Gastroesophageal sphincter (tissue), 4 donors: ENCODE measurements at regions not wholly inside any gene's neighbourhood (a gene's known extent, or its start where the extent isn't known, plus 50 kb on each side); places are given as distances from the start of the nearest gene placed in this dataset.
"Not testable (repeated sequence)": the region's sequence is repeated elsewhere in the genome, so short reads cannot be mapped to it uniquely, and the experiment has no call there.

Experiments
- ATAC-seq: fragments of 150-250 bp; one replicate; pipeline ENCODE4 v1.9.1; 2016; ENCODE audit warnings: mild to moderate bottlenecking, moderate library complexity
- H3K27ac ChIP-seq, 4 donors: fragments of 200-600 bp; sonication (generic) in 3 of 4; 1 replicate in 3 of 4; 2 replicates in 1 of 4; pipeline ENCODE4 v1.5.1; 2016 to 2019
- H3K27me3 ChIP-seq: fragments of 200-600 bp; sonication (generic); one replicate; pipeline ENCODE4 v1.5.1; 2019
- H3K36me3 ChIP-seq, 2 donors: fragments of 200-600 bp; sonication (generic); one replicate each; pipeline ENCODE4 v1.5.1; 2019; ENCODE audit warnings: control low read depth in 1 of 2
- H3K4me1 ChIP-seq, 3 donors: fragments of 200-600 bp; sonication (generic); 1 replicate in 2 of 3; 2 replicates in 1 of 3; pipeline ENCODE4 v1.5.1; 2016 to 2019; ENCODE audit warnings: control low read depth in 2 of 3
- H3K4me3 ChIP-seq, 2 donors: fragments of 200-600 bp; sonication (generic); one replicate each; pipeline ENCODE4 v1.5.1; 2019; ENCODE audit warnings: mild to moderate bottlenecking in 1 of 2, moderate library complexity in 1 of 2
- H3K9me3 ChIP-seq, 3 donors: fragments of 200-600 bp; sonication (generic); one replicate each; pipeline ENCODE4 v1.5.1; 2017 to 2019; ENCODE audit warnings: control low read depth in 2 of 3
- EP300 ChIP-seq: sonication (generic); formaldehyde crosslinking; IDR thresholded peaks from one replicate; pipeline ENCODE4 v1.6.1; 2017; ENCODE audit warnings: antibody characterized with exemption, mild to moderate bottlenecking
- POLR2A ChIP-seq, 2 donors: fragments of 450-650 bp; IDR thresholded peaks; one replicate each; pipeline ENCODE4 v1.6.1; 2017; ENCODE audit warnings: antibody characterized with exemption in 2 of 2, mild to moderate bottlenecking in 2 of 2, moderate library complexity in 1 of 2
- POLR2AphosphoS5 ChIP-seq: sonication (generic); formaldehyde crosslinking; IDR thresholded peaks from one replicate; pipeline ENCODE4 v1.6.1; 2017; ENCODE audit warnings: antibody characterized with exemption
- WGBS, 2 donors: methylation state at CpG; one replicate each; pipeline ENCODE4 v1.1.5; 2018; ENCODE audit warnings: low coverage in 1 of 2; 5-methylcytosine and 5-hydroxymethylcytosine counted together
- TF ChIP-seq, protein P1 (sequence below), 4 experiments: fragments of 200-600 bp in 2 of 4; fragments of 450-650 bp in 2 of 4; sonication (generic) in 1 of 4; IDR thresholded peaks; one replicate each; pipeline ENCODE4 v1.5.1; 2017 to 2019; ENCODE audit warnings: antibody characterized with exemption in 4 of 4, mild to moderate bottlenecking in 2 of 4, moderate library complexity in 2 of 4

DNA sequence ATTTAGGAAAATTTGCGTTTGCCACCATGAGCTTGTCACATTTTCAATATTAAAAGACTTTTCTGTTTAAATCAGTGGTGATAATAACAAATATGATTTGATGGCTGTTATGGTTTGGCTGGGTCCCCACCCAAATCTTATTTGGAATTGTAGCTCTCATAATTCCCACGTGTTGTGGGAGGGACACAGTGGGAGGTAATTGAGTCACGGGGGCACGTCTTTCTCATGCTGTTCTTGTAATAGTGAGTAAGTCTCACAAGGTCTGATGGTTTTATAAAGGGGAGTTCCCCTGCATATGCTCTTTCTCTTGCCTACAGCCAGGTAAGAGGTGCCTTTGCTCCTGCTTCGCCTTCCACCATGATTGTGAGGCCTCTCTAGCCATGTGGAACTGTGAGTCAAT lies 83.4 kb upstream of the RGPD4 start:
- no peak for ATAC-seq
- no peak overlapping the region for H3K27ac ChIP-seq

DNA sequence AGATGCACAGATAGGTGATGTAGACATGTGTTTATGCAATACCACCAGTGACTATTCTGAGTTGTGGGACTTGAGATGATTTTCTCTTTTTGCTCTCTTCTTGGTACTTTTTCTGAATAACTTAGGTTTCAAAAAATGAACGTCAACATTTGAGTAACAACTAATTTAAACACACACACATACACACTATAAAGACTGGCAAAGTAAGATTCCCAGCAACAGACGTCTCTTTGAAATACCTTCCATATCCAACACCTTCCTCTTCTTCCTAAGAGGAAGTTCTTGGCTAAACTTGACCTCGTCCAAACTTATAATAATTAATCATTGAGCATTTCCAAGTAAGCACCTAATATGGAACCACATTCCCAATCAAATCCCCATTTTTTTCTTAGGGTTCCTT lies 81.6 kb upstream of the RGPD4 start:
- TF ChIP-seq EP300 (no peak), POLR2A (IDR thresholded peaks at IDR 0.05) (no peak), POLR2AphosphoS5 (no peak)
- TF ChIP-seq, protein P1, sequence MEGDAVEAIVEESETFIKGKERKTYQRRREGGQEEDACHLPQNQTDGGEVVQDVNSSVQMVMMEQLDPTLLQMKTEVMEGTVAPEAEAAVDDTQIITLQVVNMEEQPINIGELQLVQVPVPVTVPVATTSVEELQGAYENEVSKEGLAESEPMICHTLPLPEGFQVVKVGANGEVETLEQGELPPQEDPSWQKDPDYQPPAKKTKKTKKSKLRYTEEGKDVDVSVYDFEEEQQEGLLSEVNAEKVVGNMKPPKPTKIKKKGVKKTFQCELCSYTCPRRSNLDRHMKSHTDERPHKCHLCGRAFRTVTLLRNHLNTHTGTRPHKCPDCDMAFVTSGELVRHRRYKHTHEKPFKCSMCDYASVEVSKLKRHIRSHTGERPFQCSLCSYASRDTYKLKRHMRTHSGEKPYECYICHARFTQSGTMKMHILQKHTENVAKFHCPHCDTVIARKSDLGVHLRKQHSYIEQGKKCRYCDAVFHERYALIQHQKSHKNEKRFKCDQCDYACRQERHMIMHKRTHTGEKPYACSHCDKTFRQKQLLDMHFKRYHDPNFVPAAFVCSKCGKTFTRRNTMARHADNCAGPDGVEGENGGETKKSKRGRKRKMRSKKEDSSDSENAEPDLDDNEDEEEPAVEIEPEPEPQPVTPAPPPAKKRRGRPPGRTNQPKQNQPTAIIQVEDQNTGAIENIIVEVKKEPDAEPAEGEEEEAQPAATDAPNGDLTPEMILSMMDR (IDR thresholded peaks at IDR 0.05) = no peak
- no peak overlapping the region for H3K27ac ChIP-seq
- H3K9me3 ChIP-seq = no peaks in the 10 kb centered on the region
- no peak for ATAC-seq
- H3K4me1 ChIP-seq = no peaks in the 10 kb centered on the region
- H3K36me3 ChIP-seq = no peaks in the 10 kb centered on the region
- 62 to 71% methylated on average over 3 of the region's 3 CpGs for WGBS, 2 donors
- no peaks in the 10 kb centered on the region for H3K27me3 ChIP-seq
- no peak overlapping the region for H3K4me3 ChIP-seq

More for the DNA sequence above, 83.4 kb upstream of the RGPD4 start:
- WGBS, 2 donors = 82 to 90% methylated on average over 5 of the region's 5 CpGs
- TF ChIP-seq POLR2A (IDR thresholded peaks at IDR 0.05) (no peak), EP300 (no peak), POLR2AphosphoS5 (no peak)
- TF ChIP-seq, protein P1 (IDR thresholded peaks at IDR 0.05) = no peak
- Histone ChIP-seq H3K36me3 (no peaks in the 10 kb centered on the region), H3K27me3 (no peaks in the 10 kb centered on the region), H3K9me3 (no peaks in the 10 kb centered on the region), H3K4me1 (no peaks in the 10 kb centered on the region), H3K4me3 (no peak overlapping the region)

DNA sequence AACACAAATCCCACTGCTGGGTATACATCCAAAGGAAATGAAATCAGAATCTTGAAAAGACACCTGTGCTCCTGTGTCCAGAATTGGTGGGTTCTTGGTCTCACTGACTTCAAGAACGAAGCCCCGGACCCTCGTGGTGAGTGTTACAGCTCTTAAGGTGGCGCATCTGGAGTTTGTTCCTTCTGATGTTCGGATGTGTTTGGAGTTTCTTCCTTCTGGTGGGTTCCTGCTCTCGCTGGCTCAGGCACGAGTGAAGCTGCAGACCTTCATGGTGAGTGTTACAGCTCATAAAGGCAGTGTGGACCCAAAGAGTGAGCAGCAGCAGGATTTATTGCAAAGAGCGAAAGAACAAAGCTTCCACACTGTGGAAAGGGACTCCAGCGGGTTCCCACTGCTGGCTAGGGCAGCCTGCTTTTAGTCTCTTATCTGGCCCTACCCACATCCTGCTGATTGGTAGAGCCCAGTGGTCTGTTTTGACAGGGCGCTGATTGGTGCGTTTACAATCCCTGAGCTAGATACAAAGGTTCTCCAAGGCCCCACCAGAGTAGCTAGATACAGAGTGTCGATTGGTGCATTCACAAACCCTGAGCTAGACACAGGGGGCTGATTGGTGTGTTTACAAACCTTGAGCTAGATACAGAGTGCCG lies 80.0 kb upstream of the RGPD4 start:
- not testable (repeated sequence) for H3K27me3 ChIP-seq, H3K27ac ChIP-seq, H3K4me3 ChIP-seq, H3K9me3 ChIP-seq, H3K4me1 ChIP-seq, ATAC-seq, H3K36me3 ChIP-seq
- WGBS, 2 donors = 85 to 97% methylated on average over 6 to 10 of the region's 13 CpGs

DNA sequence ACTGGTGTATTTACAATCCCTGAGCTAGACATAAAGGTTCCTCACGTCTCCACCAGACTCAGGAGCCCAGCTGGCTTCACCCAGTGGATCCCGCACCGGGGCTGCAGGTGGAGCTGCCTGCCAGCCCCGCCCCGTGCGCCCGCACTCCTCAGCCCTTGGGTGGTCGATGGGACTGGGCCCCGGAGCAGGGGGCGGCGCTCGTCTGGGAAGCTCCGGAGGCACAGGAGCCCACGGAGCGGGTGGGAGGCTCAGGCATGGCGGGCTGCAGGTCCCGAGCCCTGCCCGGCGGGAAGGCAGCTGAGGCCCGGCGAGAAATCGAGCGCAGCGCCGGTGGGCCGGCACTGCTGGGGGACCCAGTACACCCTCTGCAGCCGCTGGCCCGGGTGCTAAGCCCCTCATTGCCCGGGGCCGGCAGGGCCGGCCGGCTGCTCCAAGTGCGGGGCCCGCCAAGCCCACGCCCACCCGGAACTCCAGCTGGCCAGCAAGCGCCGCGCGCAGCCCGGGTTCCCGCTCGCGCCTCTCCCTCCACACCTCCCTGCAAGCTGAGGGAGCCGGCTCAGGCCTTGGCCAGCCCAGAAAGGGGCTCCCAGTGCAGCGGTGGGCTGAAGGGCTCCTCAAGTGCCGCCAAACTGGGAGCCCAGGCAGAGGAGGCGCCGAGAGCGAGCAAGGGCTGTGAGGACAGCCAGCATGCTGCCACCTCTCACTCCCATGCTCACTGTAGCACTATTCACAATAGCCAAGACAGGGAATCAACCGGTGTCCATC lies 79.3 kb upstream of the RGPD4 start:
- not testable (repeated sequence) for H3K4me3 ChIP-seq, H3K9me3 ChIP-seq, ATAC-seq, H3K27me3 ChIP-seq, H3K27ac ChIP-seq, H3K36me3 ChIP-seq, H3K4me1 ChIP-seq
- no CpG with 5 or more reads among the region's 51 CpGs for WGBS, 2 donors

DNA sequence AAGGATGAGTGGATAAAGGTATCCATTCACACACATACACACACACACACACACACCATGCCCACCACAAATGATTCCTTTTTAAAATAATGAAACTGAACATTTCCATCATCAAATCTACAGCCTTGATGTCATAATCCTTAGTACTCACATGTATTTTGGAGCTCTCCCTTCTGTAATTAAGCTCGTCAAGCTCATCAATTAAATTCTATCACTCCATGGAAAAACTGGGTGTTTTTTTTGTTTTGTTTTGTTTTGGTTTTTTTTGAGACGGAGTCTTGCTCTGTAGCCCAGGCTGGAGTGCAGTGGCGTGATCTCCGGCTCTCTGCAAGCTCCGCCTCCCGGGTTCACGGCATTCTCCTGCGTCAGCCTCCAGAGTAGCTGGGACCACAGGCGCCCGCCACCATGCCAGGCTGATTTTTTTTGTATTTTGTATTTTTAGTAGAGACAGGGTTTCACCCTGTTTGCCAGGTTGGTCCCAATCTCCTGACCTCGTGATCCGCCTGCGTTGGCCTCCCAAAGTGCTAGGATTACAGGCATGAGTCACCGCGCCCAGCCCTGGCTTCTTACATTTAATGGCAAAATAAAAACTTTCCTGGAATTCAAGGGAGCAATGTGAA lies 78.6 kb upstream of the RGPD4 start:
- no peak for TF ChIP-seq POLR2AphosphoS5
- no peak for TF ChIP-seq EP300
- no peak for TF ChIP-seq POLR2A (IDR thresholded peaks at IDR 0.05)
- TF ChIP-seq, protein P1 (IDR thresholded peaks at IDR 0.05) = no peak
- no peak overlapping the region for H3K4me3 ChIP-seq
- H3K36me3 ChIP-seq = no peaks in the 10 kb centered on the region
- no peak overlapping the region for H3K27ac ChIP-seq
- ATAC-seq = no peak
- WGBS, 2 donors = 91 to 94% methylated on average over 8 to 12 of the region's 15 CpGs
- H3K9me3 ChIP-seq = no peaks in the 10 kb centered on the region
- H3K27me3 ChIP-seq = no peaks in the 10 kb centered on the region
- no peaks in the 10 kb centered on the region for H3K4me1 ChIP-seq

DNA sequence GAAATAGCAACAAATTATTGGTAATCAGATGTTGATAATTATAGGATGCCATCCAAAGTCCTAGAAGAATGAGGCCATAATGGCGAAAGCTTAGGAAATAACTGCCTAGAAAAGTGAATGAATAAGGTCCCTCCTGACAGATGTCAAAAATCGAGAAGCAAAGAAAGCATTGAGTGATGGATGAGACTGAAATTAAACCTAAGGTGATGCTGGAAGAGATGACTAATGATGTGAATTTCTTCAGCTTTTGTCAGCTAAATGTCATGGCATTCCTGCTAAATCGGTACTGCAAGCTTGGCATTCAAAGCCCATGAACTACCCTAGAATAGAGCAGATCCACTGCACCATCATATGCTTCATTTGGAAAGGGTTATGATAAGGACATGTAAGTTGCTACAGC lies 74.8 kb upstream of the RGPD4 start:
- TF ChIP-seq, protein P1 (IDR thresholded peaks at IDR 0.05) = no peak
- TF ChIP-seq POLR2AphosphoS5 (no peak), EP300 (no peak), POLR2A (IDR thresholded peaks at IDR 0.05) (no peak)
- H3K27me3 ChIP-seq = no peaks in the 10 kb centered on the region
- ATAC-seq = no peak
- H3K4me3 ChIP-seq = no peak overlapping the region
- H3K36me3 ChIP-seq = no peaks in the 10 kb centered on the region
- H3K27ac ChIP-seq = no peak overlapping the region
- 65 to 71% methylated on average over 3 of the region's 3 CpGs for WGBS, 2 donors
- H3K4me1 ChIP-seq = no peaks in the 10 kb centered on the region
- H3K9me3 ChIP-seq = no peaks in the 10 kb centered on the region

DNA sequence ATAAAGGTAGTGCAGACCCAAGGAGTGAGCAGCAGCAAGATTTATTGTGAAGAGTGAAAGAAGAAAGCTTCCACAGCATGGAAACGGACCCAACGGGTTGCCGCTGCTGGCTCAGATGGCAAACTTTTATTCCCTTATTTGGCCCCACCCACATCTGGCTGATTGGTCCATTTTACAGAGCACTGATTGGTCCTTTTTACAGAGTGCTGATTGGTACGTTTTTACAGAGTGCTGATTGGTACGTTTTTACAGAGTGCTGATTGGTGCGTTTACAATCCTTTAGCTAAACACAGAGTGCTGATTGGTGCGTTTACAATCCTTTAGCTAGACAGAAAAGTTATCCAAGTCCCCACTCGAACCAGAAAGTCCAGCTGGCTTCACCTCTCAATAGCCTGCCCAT lies 72.9 kb upstream of the RGPD4 start:
- H3K36me3 ChIP-seq, H3K4me3 ChIP-seq, ATAC-seq, H3K27ac ChIP-seq, H3K27me3 ChIP-seq, H3K4me1 ChIP-seq, H3K9me3 ChIP-seq: not testable (repeated sequence)
- 90% methylated on average over 8 of the region's 8 CpGs for WGBS, 2 donors
